ENCODE measurements at regions not wholly inside any gene's neighbourhood (a gene's known extent, or its start where the extent isn't known, plus 50 kb on each side); places are given as distances from the start of the nearest gene placed in this dataset.

DNA sequence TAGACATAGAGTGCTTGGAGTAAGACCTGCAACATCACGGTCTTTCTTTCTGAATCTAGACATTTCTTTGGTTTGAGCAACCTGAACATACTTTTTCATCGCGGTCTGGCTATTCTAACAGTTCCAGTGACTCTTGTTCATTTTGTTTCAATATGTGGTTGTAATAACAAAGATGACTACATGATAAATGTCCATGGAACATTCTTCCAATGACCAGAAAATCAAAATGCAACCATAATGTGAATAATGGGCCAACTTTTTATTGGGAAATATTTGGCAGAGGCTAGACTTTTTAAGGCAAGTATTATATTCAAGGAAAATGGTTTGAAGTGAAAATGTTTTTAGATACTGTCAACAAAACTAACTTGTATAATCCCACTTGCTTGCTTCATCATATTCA lies 282.5 kb downstream of the INHBA start:
- TF ChIP-seq, protein P1, sequence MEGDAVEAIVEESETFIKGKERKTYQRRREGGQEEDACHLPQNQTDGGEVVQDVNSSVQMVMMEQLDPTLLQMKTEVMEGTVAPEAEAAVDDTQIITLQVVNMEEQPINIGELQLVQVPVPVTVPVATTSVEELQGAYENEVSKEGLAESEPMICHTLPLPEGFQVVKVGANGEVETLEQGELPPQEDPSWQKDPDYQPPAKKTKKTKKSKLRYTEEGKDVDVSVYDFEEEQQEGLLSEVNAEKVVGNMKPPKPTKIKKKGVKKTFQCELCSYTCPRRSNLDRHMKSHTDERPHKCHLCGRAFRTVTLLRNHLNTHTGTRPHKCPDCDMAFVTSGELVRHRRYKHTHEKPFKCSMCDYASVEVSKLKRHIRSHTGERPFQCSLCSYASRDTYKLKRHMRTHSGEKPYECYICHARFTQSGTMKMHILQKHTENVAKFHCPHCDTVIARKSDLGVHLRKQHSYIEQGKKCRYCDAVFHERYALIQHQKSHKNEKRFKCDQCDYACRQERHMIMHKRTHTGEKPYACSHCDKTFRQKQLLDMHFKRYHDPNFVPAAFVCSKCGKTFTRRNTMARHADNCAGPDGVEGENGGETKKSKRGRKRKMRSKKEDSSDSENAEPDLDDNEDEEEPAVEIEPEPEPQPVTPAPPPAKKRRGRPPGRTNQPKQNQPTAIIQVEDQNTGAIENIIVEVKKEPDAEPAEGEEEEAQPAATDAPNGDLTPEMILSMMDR (IDR thresholded peaks at IDR 0.05) = no peak
- no peak for TF ChIP-seq POLR2A (IDR thresholded peaks at IDR 0.05)
- TF ChIP-seq EP300 (IDR thresholded peaks at IDR 0.05) = no peak

Measured in sigmoid colon (tissue), 4 donors.